Liver (tissue), 8 donors: ENCODE measurements at regions not wholly inside any gene's neighbourhood (a gene's known extent, or its start where the extent isn't known, plus 50 kb on each side); places are given as distances from the start of the nearest gene placed in this dataset.

ENCODE experiments used
- DNase-seq: peaks from one replicate; pipeline ENCODE4 v3.0.0-alpha.2; 2017; ENCODE audit warnings: low spot score
- H3K27ac ChIP-seq, 2 donors: one replicate each; pipeline ENCODE4 v1.7.0; 2013; ENCODE audit warnings: inconsistent platforms in 2 of 2, low read length in 2 of 2, control low read depth in 1 of 2, low read depth in 1 of 2, mild to moderate bottlenecking in 1 of 2
- H3K27me3 ChIP-seq, 4 donors: one replicate each; pipeline versions ENCODE4 v1.6.1 to v1.7.0; 2013; ENCODE audit warnings: low read length in 3 of 4, inconsistent platforms in 1 of 4, mild to moderate bottlenecking in 1 of 4, moderate library complexity in 1 of 4; ENCODE audit not compliant: control insufficient read depth in 4 of 4, insufficient read depth in 4 of 4
- H3K36me3 ChIP-seq, 4 donors: one replicate each; pipeline versions ENCODE4 v1.6.1 to v1.7.0; 2013; ENCODE audit warnings: low read length in 3 of 4, mild to moderate bottlenecking in 3 of 4, low read depth in 1 of 4, moderate library complexity in 1 of 4; ENCODE audit not compliant: control insufficient read depth in 4 of 4, insufficient read depth in 3 of 4
- H3K4me1 ChIP-seq, 4 donors: one replicate each; pipeline versions ENCODE4 v1.6.1 to v1.7.0; 2013; ENCODE audit warnings: low read length in 3 of 4, mild to moderate bottlenecking in 3 of 4, moderate library complexity in 1 of 4; ENCODE audit not compliant: control insufficient read depth in 4 of 4, insufficient read depth in 4 of 4
- H3K4me3 ChIP-seq, 3 donors: one replicate each; pipeline versions ENCODE4 v1.6.1 to v1.7.0; 2013; ENCODE audit warnings: low read length in 3 of 3, control low read depth in 1 of 3, low read depth in 1 of 3, mild to moderate bottlenecking in 1 of 3
- H3K9ac ChIP-seq, 2 donors: one replicate each; pipeline ENCODE4 v1.7.0; 2013; ENCODE audit warnings: low read length in 2 of 2, mild to moderate bottlenecking in 2 of 2, moderate library complexity in 2 of 2, control low read depth in 1 of 2, low read depth in 1 of 2
- H3K9me3 ChIP-seq, 4 donors: one replicate each; pipeline versions ENCODE4 v1.6.1 to v1.7.0; 2013; ENCODE audit warnings: low read length in 3 of 4; ENCODE audit not compliant: control insufficient read depth in 4 of 4
- ATF3 ChIP-seq: IDR thresholded peaks from 2 replicates; pipeline ENCODE4 v1.6.1; 2016; ENCODE audit warnings: antibody characterized with exemption
- CTCF ChIP-seq: fragments of 150-350 bp; IDR thresholded peaks from 2 replicates; pipeline ENCODE4 v1.5.1; 2017; ENCODE audit warnings: improper control_type of control experiment, low read depth, low read length; ENCODE audit not compliant: missing input control
- EGR1 ChIP-seq, 2 donors: IDR thresholded peaks; 2 replicates each; pipeline ENCODE4 v1.6.1; 2016 to 2018; ENCODE audit warnings: antibody characterized with exemption in 2 of 2, low read depth in 2 of 2
- FOXA1 ChIP-seq: IDR thresholded peaks from 2 replicates; pipeline ENCODE4 v1.6.1; 2016; ENCODE audit warnings: antibody characterized with exemption
- FOXA2 ChIP-seq: IDR thresholded peaks from 2 replicates; pipeline ENCODE4 v1.6.1; 2016; ENCODE audit warnings: antibody characterized with exemption
- GABPA ChIP-seq, 2 donors: IDR thresholded peaks in 1 of 2; conservative IDR thresholded peaks in 1 of 2; 2 replicates each; pipeline ENCODE4 v1.6.1; 2016; ENCODE audit warnings: antibody characterized with exemption in 2 of 2, mild to moderate bottlenecking in 1 of 2, moderate library complexity in 1 of 2
- HNF4A ChIP-seq, 2 donors: conservative IDR thresholded peaks; 2 replicates each; pipeline ENCODE4 v1.6.1; 2016; ENCODE audit warnings: antibody characterized with exemption in 2 of 2, mild to moderate bottlenecking in 2 of 2
- HNF4G ChIP-seq: IDR thresholded peaks from 2 replicates; pipeline ENCODE4 v1.6.1; 2016; ENCODE audit warnings: antibody characterized with exemption
- JUND ChIP-seq, 2 donors: IDR thresholded peaks; 2 replicates each; pipeline ENCODE4 v1.6.1; 2016; ENCODE audit warnings: antibody characterized with exemption in 2 of 2
- MAX ChIP-seq: IDR thresholded peaks from 2 replicates; pipeline ENCODE4 v1.6.1; 2016; ENCODE audit warnings: antibody characterized with exemption
- NR2F2 ChIP-seq: IDR thresholded peaks from 2 replicates; pipeline ENCODE4 v1.6.1; 2016; ENCODE audit warnings: antibody characterized with exemption
- RAD21 ChIP-seq, 2 donors: IDR thresholded peaks; 2 replicates each; pipeline ENCODE4 v1.6.1; 2016; ENCODE audit warnings: antibody characterized with exemption in 2 of 2, mild to moderate bottlenecking in 2 of 2
- REST ChIP-seq: IDR thresholded peaks from 2 replicates; pipeline ENCODE4 v1.6.1; 2016; ENCODE audit warnings: antibody characterized with exemption, mild to moderate bottlenecking
- RXRA ChIP-seq, 2 donors: IDR thresholded peaks; 2 replicates each; pipeline ENCODE4 v1.6.1; 2017 to 2018; ENCODE audit warnings: antibody characterized with exemption in 2 of 2, mild to moderate bottlenecking in 1 of 2
- SP1 ChIP-seq: IDR thresholded peaks from 2 replicates; pipeline ENCODE4 v1.6.1; 2018; ENCODE audit warnings: antibody characterized with exemption, mild to moderate bottlenecking
- TAF1 ChIP-seq: conservative IDR thresholded peaks from 2 replicates; pipeline ENCODE4 v1.6.1; 2016; ENCODE audit warnings: antibody characterized with exemption, mild to moderate bottlenecking
- YY1 ChIP-seq: IDR thresholded peaks from 2 replicates; pipeline ENCODE4 v1.6.1; 2016; ENCODE audit warnings: antibody characterized with exemption, mild to moderate bottlenecking
- ZBTB33 ChIP-seq: IDR thresholded peaks from 2 replicates; pipeline ENCODE4 v1.6.1; 2016; ENCODE audit warnings: antibody characterized with exemption
- WGBS: extraction: QIAGEN DNeasy Blood & Tissue Kit; methylation state at CpG from one replicate; pipeline ENCODE4 v1.1.7; 2013; 5-methylcytosine and 5-hydroxymethylcytosine counted together
- donor health status: healthy.
- donor health status: healthy.
- donor health status: healthy.
- donor health status: healthy.
- donor health status: healthy.

- TF ChIP-seq ZBTB33 (no peak), JUND (IDR thresholded peaks at IDR 0.05) (no peak)
These were observed 232.5 kb downstream of the TFAP2C start (continued) for GRCh38 chr20:56861590-56861989.

- H3K4me1 ChIP-seq, result no peaks in the 10 kb centered on the region
- H3K27ac ChIP-seq, result no peak overlapping the region
- peaks cover 0 to 8% (median 0%) of the 10 kb centered on the region in 4 donors for H3K9me3 ChIP-seq
- no peak overlapping the region for H3K4me3 ChIP-seq
- no peaks in the 10 kb centered on the region for H3K36me3 ChIP-seq
- H3K9ac ChIP-seq, result no peak overlapping the region
- TF ChIP-seq RXRA (IDR thresholded peaks at IDR 0.05), result no peak
- TF ChIP-seq FOXA1, result no peak
- TF ChIP-seq TAF1, result no peak
- TF ChIP-seq MAX, result no peak
- no peak for TF ChIP-seq ATF3
- TF ChIP-seq CTCF, result no peak
- TF ChIP-seq HNF4A (conservative IDR thresholded peaks at IDR 0.05), result no peak
- no peak for TF ChIP-seq EGR1 (IDR thresholded peaks at IDR 0.05; ENCODE audit: low read depth in 2 of 2)
- no peak for TF ChIP-seq NR2F2
- no peak for TF ChIP-seq ZBTB33
- TF ChIP-seq REST, result no peak
- TF ChIP-seq SP1, result no peak
- TF ChIP-seq YY1, result no peak
- no peak for TF ChIP-seq JUND (IDR thresholded peaks at IDR 0.05)
- TF ChIP-seq FOXA2, result no peak
- no peak for TF ChIP-seq GABPA (IDR thresholded peaks at IDR 0.05 in 1 of 2, conservative IDR thresholded peaks at IDR 0.05 in 1 of 2)
- no peak for TF ChIP-seq HNF4G
- TF ChIP-seq RAD21 (IDR thresholded peaks at IDR 0.05), result no peak
- WGBS, result 62% methylated on average over 10 of the region's 10 CpGs
- H3K27me3 ChIP-seq, result peaks cover 0 to 6% (median under 1%) of the 10 kb centered on the region in 4 donors
- no peak for DNase-seq
These were observed 235.9 kb downstream of the TFAP2C start for GRCh38 chr20:56865055-56865454.
